GM21619 (cell line): ENCODE measurements at regions not wholly inside any gene's neighbourhood (a gene's known extent, or its start where the extent isn't known, plus 50 kb on each side); places are given as distances from the start of the nearest gene placed in this dataset.

Experiments used
- ATAC-seq: cut with Tn5 transposase; IDR thresholded peaks from one replicate; pipeline ENCODE4 v1.9.1; 2021; ENCODE audit not compliant: unreplicated experiment

GRCh38 chr18:45518311-45519155, 96.7 kb upstream of the SLC14A2 start:
- no peak for ATAC-seq

DNA sequence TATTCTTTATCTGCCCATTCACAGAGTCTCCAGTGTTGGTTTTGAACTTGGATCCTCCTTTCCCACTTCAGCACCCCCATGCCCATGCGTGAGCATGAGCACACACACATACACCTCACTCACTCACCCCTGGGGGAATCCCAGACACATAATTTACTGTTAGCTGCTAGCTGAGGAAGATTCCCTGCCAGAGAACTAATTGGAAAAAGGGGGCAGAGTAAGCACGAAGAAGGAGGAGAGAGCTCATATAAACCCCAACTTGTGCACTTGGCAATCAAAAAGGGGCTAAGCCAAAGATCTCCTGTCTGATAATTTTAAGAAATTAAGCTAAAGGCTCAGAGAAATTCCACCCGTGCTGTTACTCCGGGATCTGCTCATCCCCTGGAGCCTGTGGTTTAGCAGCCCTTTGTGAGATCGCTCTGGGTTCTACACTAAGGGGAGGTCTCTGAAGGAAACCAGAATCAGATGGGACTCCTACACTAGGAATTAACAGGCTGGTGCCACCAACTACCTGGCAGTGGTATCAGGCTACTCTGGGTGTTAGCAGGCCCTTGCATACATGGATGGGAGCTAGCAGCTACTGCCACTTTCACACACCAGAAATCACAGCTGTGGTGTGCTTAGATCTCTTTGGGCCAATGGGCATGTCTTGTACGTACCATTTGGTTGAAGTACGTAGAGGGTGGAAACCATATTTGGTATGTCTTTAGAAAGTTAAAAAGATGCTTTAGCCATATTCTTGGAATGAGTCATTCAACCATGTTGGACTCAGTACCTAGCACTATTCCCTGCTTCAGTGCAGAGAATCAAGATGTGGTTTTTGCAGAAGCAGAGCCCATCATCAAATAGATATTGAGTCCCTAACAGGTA, 95.6 kb upstream of the SLC14A2 start:
- no peak for ATAC-seq

- ATAC-seq = no peak
These were observed 94.1 kb upstream of the SLC14A2 start for GRCh38 chr18:45521136-45521535.

GRCh38 chr18:45521777-45522176, 93.5 kb upstream of the SLC14A2 start:
- no peak for ATAC-seq

GRCh38 chr18:45522371-45522770, 92.9 kb upstream of the SLC14A2 start:
- ATAC-seq = no peak

DNA sequence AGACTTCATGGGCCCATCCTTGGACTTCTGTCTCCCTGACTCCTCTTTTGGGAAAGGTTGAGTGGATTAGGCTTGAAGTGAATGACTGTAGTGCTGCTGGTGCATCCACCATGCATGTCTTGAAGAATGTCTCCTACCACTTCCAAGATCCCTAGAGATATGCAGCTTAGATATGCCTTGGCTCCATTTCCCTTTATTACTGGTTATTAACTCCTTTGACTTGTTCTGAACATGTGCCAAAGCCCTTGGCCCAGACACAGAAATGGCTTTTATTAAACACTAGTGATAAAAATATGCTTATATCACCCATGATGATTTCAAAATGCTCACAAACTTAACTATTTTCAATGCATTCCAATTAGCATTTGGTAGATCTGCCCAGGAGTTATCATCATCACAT, 90.0 kb upstream of the SLC14A2 start:
- no peak for ATAC-seq

- ATAC-seq = no peak
These were observed 89.0 kb upstream of the SLC14A2 start for GRCh38 chr18:45526114-45526841.

- no peak for ATAC-seq
These were observed 87.4 kb upstream of the SLC14A2 start for GRCh38 chr18:45527891-45528290.

DNA sequence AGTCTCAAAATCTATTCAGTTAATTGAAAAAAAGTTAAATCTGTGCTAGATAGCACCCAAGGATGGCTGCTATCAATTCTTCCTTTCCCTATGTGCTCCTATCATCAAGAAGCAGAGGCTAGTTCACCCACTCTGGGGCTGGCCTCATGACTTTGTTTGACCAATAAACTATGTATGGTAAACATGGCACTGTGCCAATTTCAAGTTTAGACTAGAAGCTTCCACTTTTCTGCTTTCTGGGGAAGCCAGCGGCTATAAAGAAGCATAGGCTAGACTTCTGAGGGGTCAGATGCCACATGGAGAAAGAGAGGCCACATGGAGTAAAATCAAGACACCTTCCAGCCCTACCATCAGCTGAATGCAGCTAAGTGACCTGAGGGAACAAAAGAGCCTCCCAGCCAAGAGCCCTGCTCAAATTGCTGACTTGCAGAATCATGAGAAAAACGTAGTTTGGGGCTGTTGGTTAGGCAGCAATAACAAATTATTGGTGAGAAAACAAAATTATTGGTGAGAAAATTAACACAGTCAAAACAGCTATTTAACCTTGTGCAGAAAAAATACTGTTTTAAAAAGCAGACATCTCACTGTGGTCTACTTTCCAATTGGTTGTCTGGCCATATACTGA, 86.5 kb upstream of the SLC14A2 start:
- no peak for ATAC-seq

DNA sequence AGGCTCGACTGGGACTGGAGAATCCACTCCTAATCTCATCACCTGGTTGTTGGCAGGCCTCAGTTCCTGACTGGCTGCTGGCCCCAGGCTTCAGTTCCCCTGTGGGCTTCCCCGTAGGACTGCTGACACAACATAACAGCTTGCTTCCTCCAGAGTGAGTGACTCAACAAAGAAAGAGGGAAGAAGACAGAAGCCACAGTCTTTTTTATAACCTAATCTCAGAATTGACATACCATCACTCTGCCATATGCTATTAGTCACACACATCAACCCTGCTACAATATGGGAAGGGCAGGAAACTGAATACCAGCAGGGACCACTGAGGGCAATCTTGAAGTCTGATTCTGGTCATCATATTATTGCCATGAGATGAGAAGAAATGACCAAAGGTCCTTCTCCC, 76.8 kb upstream of the SLC14A2 start:
- ATAC-seq = no peak

- ATAC-seq = no peak
These were observed 75.8 kb upstream of the SLC14A2 start for GRCh38 chr18:45539491-45539891.

- ATAC-seq = no peak
These were observed 75.2 kb upstream of the SLC14A2 start for GRCh38 chr18:45540125-45540524.

DNA sequence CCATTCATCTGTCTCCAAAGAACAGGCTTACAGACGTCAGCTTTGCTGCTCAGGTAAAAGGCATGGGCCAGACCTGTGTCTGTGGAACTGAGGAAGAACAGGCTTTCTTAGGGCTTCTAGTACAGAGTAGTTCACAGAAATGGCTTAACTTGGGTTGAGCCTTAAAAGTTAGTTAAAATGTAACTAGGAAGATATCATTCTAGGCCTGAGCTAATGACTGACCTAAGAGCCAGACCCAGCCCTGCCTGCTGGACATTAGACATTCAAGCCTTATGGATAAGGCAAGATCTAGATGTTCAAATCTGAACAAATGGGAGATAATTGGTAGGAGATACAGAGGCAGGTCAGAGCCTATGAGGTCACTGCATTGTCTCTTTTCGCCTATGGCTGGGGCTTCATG, 73.9 kb upstream of the SLC14A2 start:
- ATAC-seq = no peak

GRCh38 chr18:45542043-45542442, 73.2 kb upstream of the SLC14A2 start:
- no peak for ATAC-seq

GRCh38 chr18:45547910-45548309, 67.4 kb upstream of the SLC14A2 start:
- no peak for ATAC-seq

GRCh38 chr18:45548614-45549013, 66.7 kb upstream of the SLC14A2 start:
- ATAC-seq = no peak

DNA sequence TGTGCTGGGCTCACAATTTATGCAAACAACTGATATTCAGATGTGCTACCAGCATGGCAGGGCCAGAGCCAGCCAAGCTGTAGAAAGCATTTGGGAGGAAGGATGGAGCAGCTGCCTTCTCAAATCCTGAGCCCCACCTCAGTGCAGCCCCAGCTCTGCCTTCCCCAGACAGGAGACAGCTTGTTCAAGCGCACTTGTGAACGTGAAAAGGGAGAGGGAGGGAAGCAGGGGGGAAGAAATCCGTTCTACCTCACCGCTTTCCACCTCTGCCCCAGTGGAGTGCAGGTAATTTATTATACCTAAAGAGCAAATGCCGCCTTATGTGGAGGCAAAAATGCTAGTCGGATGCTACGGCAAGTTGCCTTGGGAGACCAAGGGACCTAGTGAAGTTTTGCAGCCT, 66.0 kb upstream of the SLC14A2 start:
- ATAC-seq = no peak

DNA sequence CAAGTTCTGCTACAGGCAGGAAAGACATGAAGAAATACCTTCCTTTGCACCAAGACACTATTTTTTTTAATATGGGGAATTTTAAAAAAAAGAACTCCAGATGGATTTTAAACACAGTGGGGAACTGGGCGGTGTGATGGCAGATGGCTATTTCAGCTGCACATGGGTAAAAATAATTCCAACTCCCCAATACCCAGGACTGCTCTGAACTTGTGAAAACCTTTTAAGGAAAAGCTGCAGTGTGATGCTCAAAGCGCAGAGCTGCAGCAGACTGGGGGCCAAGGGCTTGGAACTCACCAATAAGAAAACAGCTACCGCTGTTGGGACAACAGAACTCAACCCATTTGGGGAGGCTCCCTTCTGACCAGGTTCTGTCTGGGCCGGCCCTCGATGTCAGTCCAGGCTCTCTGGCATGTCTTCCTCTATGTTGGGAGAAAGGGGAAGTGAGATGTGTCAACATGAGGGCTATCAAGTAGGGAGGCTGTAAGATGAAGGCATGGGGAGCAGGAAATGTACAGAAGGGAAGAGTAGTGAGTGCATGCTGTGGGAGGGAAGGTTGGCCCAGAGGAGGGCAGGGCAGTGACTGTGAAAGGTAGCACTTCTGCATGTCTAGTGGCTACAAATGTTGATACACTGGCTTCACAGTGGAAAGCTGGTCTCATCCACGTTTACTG, 64.0 kb upstream of the SLC14A2 start:
- no peak for ATAC-seq

DNA sequence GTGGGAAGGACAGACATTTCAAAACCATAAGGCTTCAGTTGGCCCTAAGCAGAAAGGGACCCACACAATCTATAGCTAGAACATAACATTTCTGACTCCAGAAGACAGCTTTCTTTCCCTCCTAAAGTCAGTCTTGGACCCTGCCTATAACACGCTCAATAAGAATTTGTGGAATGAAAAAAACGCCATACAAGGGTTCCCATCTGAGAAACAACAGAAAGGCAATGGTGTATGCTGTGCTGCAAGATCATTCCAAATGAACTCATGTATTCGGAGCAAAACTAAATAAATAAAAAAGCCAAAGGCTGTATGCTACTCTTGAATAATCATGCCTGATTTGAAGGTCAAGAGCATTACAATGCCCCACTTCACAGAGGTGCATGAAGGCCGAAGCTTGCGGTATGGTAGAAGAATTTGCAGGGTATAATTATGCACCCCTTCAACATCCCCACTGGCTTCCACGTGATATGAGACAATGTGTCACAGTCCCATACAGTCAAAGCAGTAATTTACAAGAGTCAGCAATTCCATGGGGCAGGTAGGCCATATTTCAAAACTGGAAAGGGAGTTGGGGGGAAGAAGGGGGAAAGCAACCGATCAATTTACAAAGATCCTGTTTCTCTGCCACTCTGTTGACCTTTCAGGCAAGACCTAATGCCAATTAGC, 61.4 kb upstream of the SLC14A2 start:
- ATAC-seq = no peak

GRCh38 chr18:45554389-45554737, 60.9 kb upstream of the SLC14A2 start:
- no peak for ATAC-seq
